ENCODE measurements at regions not wholly inside any gene's neighbourhood (a gene's known extent, or its start where the extent isn't known, plus 50 kb on each side); places are given as distances from the start of the nearest gene placed in this dataset.

DNA sequence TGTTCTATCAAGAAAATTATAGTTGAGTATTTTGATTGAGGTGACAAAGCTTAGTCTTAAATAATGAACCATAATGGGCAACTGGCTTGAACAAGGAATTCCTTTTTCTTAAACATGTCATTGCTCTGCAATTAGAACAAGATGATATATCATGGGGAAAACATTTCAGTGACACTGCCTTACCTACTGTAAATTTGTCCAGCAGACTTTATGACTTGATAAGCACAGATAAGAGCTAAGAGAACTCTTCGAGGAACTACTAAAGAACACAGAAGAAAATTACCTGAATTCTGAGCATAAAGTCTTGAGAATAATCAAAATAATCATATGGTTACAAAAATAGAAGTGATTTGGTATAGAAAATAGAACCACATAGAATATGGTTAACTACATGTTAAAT lies 257.8 kb downstream of the PDHA2 start:
- intact Hi-C loops (cut with micrococcal nuclease; ENCODE audit: unreplicated experiment), result no loop called here
- BruUV-seq (replicated peaks), result no TSS peak
- POLR2A ChIA-PET (ENCODE audit: low non-redundant PET), result no interaction called here

DNA sequence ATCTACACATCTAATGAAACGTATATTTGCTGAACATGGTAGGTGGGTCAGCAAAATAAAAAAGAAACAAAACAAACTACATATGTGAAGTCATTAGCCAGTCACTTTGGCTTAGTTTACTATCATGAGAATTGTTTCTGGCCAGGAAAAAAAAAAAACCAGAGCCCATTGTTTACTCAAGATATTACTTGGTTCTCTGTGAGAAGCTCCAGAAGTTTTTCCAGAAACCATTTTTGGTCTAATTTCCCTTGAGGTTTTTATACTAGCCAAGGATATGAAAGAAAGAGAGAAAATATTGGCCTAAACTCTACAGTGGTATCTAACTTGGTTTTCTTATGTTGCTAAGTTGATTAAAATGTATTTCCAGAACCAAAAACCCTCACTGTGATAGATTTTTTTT lies 259.1 kb downstream of the PDHA2 start:
- ChIA-PET CTCF (no interaction called here), POLR2A (ENCODE audit: low non-redundant PET) (no interaction called here)
- no TSS peak for BruUV-seq (replicated peaks)

More for the DNA sequence above, 257.8 kb downstream of the PDHA2 start:
- Histone ChIP-seq H3K27me3 (replicated peaks; ENCODE audit: insufficient read depth, low read depth, low read length, poor library complexity) (no peaks in the 10 kb centered on the region), H3K4me3 (ENCODE audit: low read depth, low read length, poor library complexity, severe bottlenecking) (no peak overlapping the region), H3K27ac (ENCODE audit: low read depth, low read length, poor library complexity, severe bottlenecking) (no peak overlapping the region), H3K9me3 (ENCODE audit: low read depth, low read length, poor library complexity, severe bottlenecking) (no peaks in the 10 kb centered on the region), H3K36me3 (ENCODE audit: insufficient read depth, low read length, poor library complexity, severe bottlenecking) (no peaks in the 10 kb centered on the region), H3K4me1 (ENCODE audit: insufficient read depth, low read length, poor library complexity, severe bottlenecking) (peaks cover 5% of the 10 kb centered on the region)
- CTCF ChIA-PET, result no interaction called here
- no peak for DNase-seq (ENCODE audit: low spot score)
- TF ChIP-seq, protein P1, sequence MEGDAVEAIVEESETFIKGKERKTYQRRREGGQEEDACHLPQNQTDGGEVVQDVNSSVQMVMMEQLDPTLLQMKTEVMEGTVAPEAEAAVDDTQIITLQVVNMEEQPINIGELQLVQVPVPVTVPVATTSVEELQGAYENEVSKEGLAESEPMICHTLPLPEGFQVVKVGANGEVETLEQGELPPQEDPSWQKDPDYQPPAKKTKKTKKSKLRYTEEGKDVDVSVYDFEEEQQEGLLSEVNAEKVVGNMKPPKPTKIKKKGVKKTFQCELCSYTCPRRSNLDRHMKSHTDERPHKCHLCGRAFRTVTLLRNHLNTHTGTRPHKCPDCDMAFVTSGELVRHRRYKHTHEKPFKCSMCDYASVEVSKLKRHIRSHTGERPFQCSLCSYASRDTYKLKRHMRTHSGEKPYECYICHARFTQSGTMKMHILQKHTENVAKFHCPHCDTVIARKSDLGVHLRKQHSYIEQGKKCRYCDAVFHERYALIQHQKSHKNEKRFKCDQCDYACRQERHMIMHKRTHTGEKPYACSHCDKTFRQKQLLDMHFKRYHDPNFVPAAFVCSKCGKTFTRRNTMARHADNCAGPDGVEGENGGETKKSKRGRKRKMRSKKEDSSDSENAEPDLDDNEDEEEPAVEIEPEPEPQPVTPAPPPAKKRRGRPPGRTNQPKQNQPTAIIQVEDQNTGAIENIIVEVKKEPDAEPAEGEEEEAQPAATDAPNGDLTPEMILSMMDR (conservative IDR thresholded peaks at IDR 0.05; ENCODE audit: low read depth, low read length), result no peak
- TF ChIP-seq EZH2 (IDR thresholded peaks at IDR 0.05; ENCODE audit: borderline replicate concordance, low read depth, low read length, poor library complexity, severe bottlenecking), result no peak

DNA sequence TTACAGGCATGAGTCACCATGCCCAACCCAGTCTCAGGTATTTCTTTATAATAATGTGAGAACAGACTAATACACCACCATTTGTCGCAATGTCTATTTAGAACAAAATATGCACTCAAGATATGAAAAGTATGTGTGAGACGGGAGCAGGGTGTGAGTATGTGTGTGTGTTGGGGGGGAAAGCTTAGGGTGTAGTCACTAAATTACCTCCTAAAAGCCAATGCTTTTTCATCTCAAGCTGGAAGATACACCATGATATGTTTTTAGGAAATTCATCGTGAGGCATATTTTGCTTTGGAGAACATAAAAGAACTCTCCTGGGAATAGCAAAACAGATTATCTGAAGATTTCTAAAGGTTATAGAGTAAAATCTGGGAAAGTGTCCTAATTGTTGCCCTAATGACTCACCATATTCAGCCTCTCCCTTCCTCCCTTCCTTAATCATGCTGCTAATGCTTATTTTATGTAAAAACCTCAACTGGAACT lies 262.7 kb downstream of the PDHA2 start:
- intact Hi-C loops (cut with micrococcal nuclease; ENCODE audit: unreplicated experiment), result no loop called here
- CTCF ChIA-PET, result no interaction called here
- TF ChIP-seq, protein P1 (conservative IDR thresholded peaks at IDR 0.05; ENCODE audit: low read depth, low read length), result no peak
- no peak for TF ChIP-seq EZH2 (IDR thresholded peaks at IDR 0.05; ENCODE audit: borderline replicate concordance, low read depth, low read length, poor library complexity, severe bottlenecking)
- no peak overlapping the region for H3K27ac ChIP-seq (ENCODE audit: low read depth, low read length, poor library complexity, severe bottlenecking)
- H3K4me1 ChIP-seq (ENCODE audit: insufficient read depth, low read length, poor library complexity, severe bottlenecking), result no peaks in the 10 kb centered on the region
- H3K9me3 ChIP-seq (ENCODE audit: low read depth, low read length, poor library complexity, severe bottlenecking), result no peaks in the 10 kb centered on the region
- POLR2A ChIA-PET (ENCODE audit: low non-redundant PET), result no interaction called here
- no peaks in the 10 kb centered on the region for H3K27me3 ChIP-seq (replicated peaks; ENCODE audit: insufficient read depth, low read depth, low read length, poor library complexity)
- H3K4me3 ChIP-seq (ENCODE audit: low read depth, low read length, poor library complexity, severe bottlenecking), result no peak overlapping the region
- BruUV-seq (replicated peaks), result no TSS peak
- no peak for DNase-seq (ENCODE audit: low spot score)
- no peaks in the 10 kb centered on the region for H3K36me3 ChIP-seq (ENCODE audit: insufficient read depth, low read length, poor library complexity, severe bottlenecking)

More for the DNA sequence above, 259.1 kb downstream of the PDHA2 start:
- no peaks in the 10 kb centered on the region for H3K4me1 ChIP-seq (ENCODE audit: insufficient read depth, low read length, poor library complexity, severe bottlenecking)
- no peak overlapping the region for H3K27ac ChIP-seq (ENCODE audit: low read depth, low read length, poor library complexity, severe bottlenecking)
- H3K9me3 ChIP-seq (ENCODE audit: low read depth, low read length, poor library complexity, severe bottlenecking), result no peaks in the 10 kb centered on the region
- no peak for DNase-seq (ENCODE audit: low spot score)
- TF ChIP-seq EZH2 (IDR thresholded peaks at IDR 0.05; ENCODE audit: borderline replicate concordance, low read depth, low read length, poor library complexity, severe bottlenecking), result no peak
- TF ChIP-seq, protein P1 (conservative IDR thresholded peaks at IDR 0.05; ENCODE audit: low read depth, low read length), result no peak
- H3K36me3 ChIP-seq (ENCODE audit: insufficient read depth, low read length, poor library complexity, severe bottlenecking), result no peaks in the 10 kb centered on the region
- no peaks in the 10 kb centered on the region for H3K27me3 ChIP-seq (replicated peaks; ENCODE audit: insufficient read depth, low read depth, low read length, poor library complexity)
- intact Hi-C loops (cut with micrococcal nuclease; ENCODE audit: unreplicated experiment), result no loop called here
- no peak overlapping the region for H3K4me3 ChIP-seq (ENCODE audit: low read depth, low read length, poor library complexity, severe bottlenecking)

Measured in A673 (cell line).